Loucy (cell line): ENCODE measurements at regions not wholly inside any gene's neighbourhood (a gene's known extent, or its start where the extent isn't known, plus 50 kb on each side); places are given as distances from the start of the nearest gene placed in this dataset.

Experiments used
- CTCF ChIP-seq: fragments of 200-600 bp; sonication (generic); conservative IDR thresholded peaks from 2 replicates; pipeline ENCODE4 v1.5.1; 2014; ENCODE audit warnings: mild to moderate bottlenecking, antibody characterized with exemption, low read length
- EZH2phosphoT487 ChIP-seq: fragments of 200-600 bp; IDR thresholded peaks from 2 replicates; pipeline ENCODE4 v1.6.1; 2018; ENCODE audit warnings: antibody characterized with exemption, mild to moderate bottlenecking, moderate library complexity, borderline replicate concordance

- no peak for TF ChIP-seq CTCF
- TF ChIP-seq EZH2phosphoT487, result no peak
These were observed 433.2 kb upstream of the NMUR2 start for GRCh38 chr5:152838241-152838786.
